NT2/D1 (cell line): ENCODE measurements at regions not wholly inside any gene's neighbourhood (a gene's known extent, or its start where the extent isn't known, plus 50 kb on each side); places are given as distances from the start of the nearest gene placed in this dataset.
A peak's percentile ranks its signal among the peaks of the same experiment; 100 is the strongest.

Experiments
- DNase-seq: peaks from one replicate; pipeline ENCODE4 v3.0.0-alpha.2; 2011; ENCODE audit warnings: low read depth, low spot score
- H3K27me3 ChIP-seq: 2 replicates; pipeline ENCODE4 v1.6.0; 2011; ENCODE audit warnings: mild to moderate bottlenecking; ENCODE audit not compliant: insufficient read length, insufficient read depth
- H3K36me3 ChIP-seq: 2 replicates; pipeline ENCODE4 v1.6.1; 2011; ENCODE audit warnings: mild to moderate bottlenecking, low read length, mixed read lengths; ENCODE audit not compliant: insufficient read depth, insufficient read length
- H3K4me1 ChIP-seq: 2 replicates; pipeline ENCODE4 v1.5.1; 2011; ENCODE audit not compliant: insufficient read depth, insufficient read length
- H3K4me3 ChIP-seq: 2 replicates; pipeline ENCODE4 v1.5.1; 2011; ENCODE audit warnings: low read depth; ENCODE audit not compliant: insufficient read length
- H3K9ac ChIP-seq: 2 replicates; pipeline ENCODE4 v1.6.0; 2011; ENCODE audit warnings: low read depth; ENCODE audit not compliant: insufficient read length
- H3K9me3 ChIP-seq: 2 replicates; pipeline ENCODE4 v1.5.1; 2011; ENCODE audit warnings: mild to moderate bottlenecking, low read length; ENCODE audit not compliant: insufficient read depth
- SUZ12 ChIP-seq: IDR thresholded peaks from 2 replicates; pipeline ENCODE4 v1.6.1; 2011; ENCODE audit not compliant: insufficient read length, insufficient read depth; ENCODE audit errors: extremely low read depth
- YY1 ChIP-seq: IDR thresholded peaks from 2 replicates; pipeline ENCODE4 v1.6.1; 2011; ENCODE audit not compliant: insufficient read length, insufficient read depth
- ZNF274 ChIP-seq: IDR thresholded peaks from 2 replicates; pipeline ENCODE4 v1.6.1; 2011; ENCODE audit warnings: mild to moderate bottlenecking, low read depth, low read length

DNA sequence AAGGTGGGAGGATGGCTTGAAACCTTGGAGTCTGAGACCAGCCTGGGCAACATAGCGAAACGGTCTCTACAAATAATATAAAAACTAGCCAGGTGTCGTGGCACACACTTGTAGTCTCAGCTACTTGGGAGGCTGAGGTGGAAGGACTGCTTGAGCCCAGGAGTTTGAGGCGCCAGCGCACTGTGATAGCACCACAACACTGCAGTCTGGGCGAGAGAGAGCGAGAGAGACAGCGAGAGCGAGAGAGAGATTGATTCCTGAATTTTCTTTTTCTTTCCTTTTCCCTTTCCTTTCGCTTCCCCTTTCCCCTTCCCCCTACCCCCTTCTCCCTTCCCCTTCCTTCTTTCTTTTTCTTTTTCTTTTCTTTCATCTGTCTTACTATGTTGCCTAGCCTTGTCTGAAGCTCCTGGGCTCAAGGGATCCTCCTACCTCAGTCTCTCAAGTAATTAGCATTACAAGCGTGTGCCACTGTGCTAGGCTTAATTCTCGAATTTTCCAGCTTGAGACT is 162.4 kb upstream of the ZBED5 start:
- H3K36me3 ChIP-seq, result no peaks in the 10 kb centered on the region
- TF ChIP-seq YY1 (no peak), ZNF274 (no peak), SUZ12 (no peak)
- no peaks in the 10 kb centered on the region for H3K9me3 ChIP-seq
- no peak overlapping the region for H3K9ac ChIP-seq
- no peak overlapping the region for H3K4me3 ChIP-seq
- no peaks in the 10 kb centered on the region for H3K27me3 ChIP-seq
- no peak for DNase-seq
- no peaks in the 10 kb centered on the region for H3K4me1 ChIP-seq

GRCh38 chr11:11016943-11017342 is 159.1 kb upstream of the ZBED5 start:
- TF ChIP-seq ZNF274, result no peak
- TF ChIP-seq YY1, result no peak
- no peak for TF ChIP-seq SUZ12
- Histone ChIP-seq H3K4me1 (no peaks in the 10 kb centered on the region), H3K4me3 (no peak overlapping the region), H3K36me3 (no peaks in the 10 kb centered on the region), H3K9ac (no peak overlapping the region), H3K9me3 (no peaks in the 10 kb centered on the region), H3K27me3 (no peaks in the 10 kb centered on the region)
- DNase-seq, result no peak

- Histone ChIP-seq H3K9me3 (no peaks in the 10 kb centered on the region), H3K27me3 (no peaks in the 10 kb centered on the region), H3K4me3 (no peak overlapping the region), H3K9ac (no peak overlapping the region), H3K36me3 (no peaks in the 10 kb centered on the region), H3K4me1 (no peaks in the 10 kb centered on the region)
- no peak for TF ChIP-seq YY1
- TF ChIP-seq SUZ12, result no peak
- no peak for TF ChIP-seq ZNF274
- DNase-seq, result no peak
These were observed 158.2 kb upstream of the ZBED5 start for GRCh38 chr11:11016068-11016467.

- Histone ChIP-seq H3K9ac (no peak overlapping the region), H3K4me3 (no peak overlapping the region), H3K9me3 (no peaks in the 10 kb centered on the region), H3K27me3 (no peaks in the 10 kb centered on the region), H3K36me3 (no peaks in the 10 kb centered on the region), H3K4me1 (no peaks in the 10 kb centered on the region)
- TF ChIP-seq ZNF274 (no peak), SUZ12 (no peak), YY1 (no peak)
- no peak for DNase-seq
These were observed 153.8 kb upstream of the ZBED5 start for GRCh38 chr11:11011617-11012016.

DNA sequence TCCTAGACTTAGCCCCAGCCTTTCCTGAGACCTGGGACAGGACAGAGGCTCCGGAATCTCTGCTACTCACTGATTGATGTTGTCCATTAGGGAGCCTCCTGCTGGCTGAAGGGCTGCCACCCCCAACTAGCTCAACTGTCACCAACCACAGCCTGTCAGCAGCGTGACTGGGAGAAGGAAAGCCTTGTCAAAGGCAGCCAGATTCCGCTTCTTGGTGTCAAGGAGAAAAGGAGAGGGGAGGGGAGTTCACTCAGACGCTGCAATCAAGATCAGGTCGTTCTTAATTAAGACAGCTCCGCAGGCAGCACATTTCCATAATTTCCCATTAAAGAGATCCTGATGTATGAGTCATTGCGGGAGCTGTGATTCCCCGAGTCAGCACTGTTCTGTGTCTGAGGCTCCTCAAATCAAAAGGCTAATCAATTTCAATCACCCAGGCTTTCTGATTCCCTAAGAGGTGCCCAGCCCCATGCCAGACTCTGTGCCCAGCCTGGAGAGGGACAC is 152.8 kb upstream of the ZBED5 start:
- H3K4me3 ChIP-seq, result no peak overlapping the region
- no peaks in the 10 kb centered on the region for H3K36me3 ChIP-seq
- DNase-seq, result peak; percentile 23
- no peak overlapping the region for H3K9ac ChIP-seq
- no peaks in the 10 kb centered on the region for H3K27me3 ChIP-seq
- H3K4me1 ChIP-seq, result no peaks in the 10 kb centered on the region
- H3K9me3 ChIP-seq, result no peaks in the 10 kb centered on the region
- no peak for TF ChIP-seq YY1
- no peak for TF ChIP-seq ZNF274
- no peak for TF ChIP-seq SUZ12

GRCh38 chr11:11009179-11009578 is 151.3 kb upstream of the ZBED5 start:
- Histone ChIP-seq H3K4me1 (no peaks in the 10 kb centered on the region), H3K9me3 (no peaks in the 10 kb centered on the region), H3K27me3 (no peaks in the 10 kb centered on the region), H3K9ac (no peak overlapping the region), H3K4me3 (no peak overlapping the region), H3K36me3 (no peaks in the 10 kb centered on the region)
- TF ChIP-seq ZNF274, result no peak
- TF ChIP-seq SUZ12, result no peak
- TF ChIP-seq YY1, result no peak
- no peak for DNase-seq

DNA sequence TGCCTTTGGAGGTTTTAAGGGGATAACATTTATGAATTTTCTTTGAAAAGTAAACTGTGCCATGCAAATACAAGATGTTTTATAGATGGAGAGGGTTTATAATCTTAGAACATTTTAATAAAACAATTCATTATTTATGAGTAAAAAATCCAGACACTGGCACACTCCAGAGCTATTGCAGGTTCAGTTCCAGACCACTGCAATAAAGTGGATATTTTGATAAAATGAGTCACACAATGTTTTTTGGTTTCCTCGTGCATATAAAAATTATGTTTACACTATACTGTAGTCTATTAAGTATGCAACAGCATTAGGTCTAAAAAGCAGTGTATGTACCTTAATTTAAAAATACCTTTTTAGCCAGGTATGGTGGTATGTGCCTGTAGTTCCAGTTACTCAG is 146.2 kb upstream of the ZBED5 start:
- H3K9me3 ChIP-seq, result no peaks in the 10 kb centered on the region
- DNase-seq, result no peak
- no peak for TF ChIP-seq YY1

DNA sequence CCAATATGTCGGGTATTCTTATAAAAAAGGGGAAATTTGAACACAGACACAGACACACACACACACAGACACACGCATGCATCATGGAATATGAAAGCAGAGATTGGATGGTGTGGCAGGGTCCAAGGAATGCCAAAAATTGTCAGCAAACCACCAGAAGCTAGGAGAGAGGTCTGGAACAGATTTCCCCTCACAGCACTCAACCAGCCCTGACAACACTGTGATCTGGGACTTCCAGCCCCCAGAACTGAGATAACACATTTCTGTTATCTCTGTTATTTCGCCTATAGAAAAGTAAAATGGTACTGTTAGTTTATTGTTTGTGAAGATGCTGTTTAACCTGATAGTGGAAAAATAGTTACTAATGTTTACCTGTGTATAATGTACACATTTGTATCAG is 145.4 kb upstream of the ZBED5 start:
- no peaks in the 10 kb centered on the region for H3K27me3 ChIP-seq
- no peak overlapping the region for H3K9ac ChIP-seq
- H3K4me3 ChIP-seq, result no peak overlapping the region
- no peak for DNase-seq
- TF ChIP-seq SUZ12 (no peak), ZNF274 (no peak), YY1 (no peak)
- H3K9me3 ChIP-seq, result no peaks in the 10 kb centered on the region
- no peaks in the 10 kb centered on the region for H3K36me3 ChIP-seq
- H3K4me1 ChIP-seq, result no peaks in the 10 kb centered on the region

More for the DNA sequence above, 146.2 kb upstream of the ZBED5 start:
- Histone ChIP-seq H3K9ac (no peak overlapping the region), H3K27me3 (no peaks in the 10 kb centered on the region), H3K4me3 (no peak overlapping the region), H3K36me3 (no peaks in the 10 kb centered on the region), H3K4me1 (no peaks in the 10 kb centered on the region)
